GM18870 (cell line): ENCODE measurements at regions not wholly inside any gene's neighbourhood (a gene's known extent, or its start where the extent isn't known, plus 50 kb on each side); places are given as distances from the start of the nearest gene placed in this dataset.
"Not testable (repeated sequence)": the region's sequence is repeated elsewhere in the genome, so short reads cannot be mapped to it uniquely, and the experiment has no call there.

ENCODE experiments used
- ATAC-seq: cut with Tn5 transposase; IDR thresholded peaks from one replicate; pipeline ENCODE4 v1.9.1; 2021; ENCODE audit warnings: moderate library complexity; ENCODE audit not compliant: unreplicated experiment

GRCh38 chr11:80987171-80987570 is 1546.3 kb upstream of the TENM4 start:
- no peak for ATAC-seq

- no peak for ATAC-seq
Measured at GRCh38 chr11:80986421-80987074, 1545.7 kb upstream of the TENM4 start.

- ATAC-seq: no peak
Measured at GRCh38 chr11:80980227-80980626, 1539.4 kb upstream of the TENM4 start.

GRCh38 chr11:80973786-80974185 is 1533.0 kb upstream of the TENM4 start:
- ATAC-seq: no peak

- ATAC-seq: no peak
Measured at GRCh38 chr11:80970037-80970436, 1529.2 kb upstream of the TENM4 start.

DNA sequence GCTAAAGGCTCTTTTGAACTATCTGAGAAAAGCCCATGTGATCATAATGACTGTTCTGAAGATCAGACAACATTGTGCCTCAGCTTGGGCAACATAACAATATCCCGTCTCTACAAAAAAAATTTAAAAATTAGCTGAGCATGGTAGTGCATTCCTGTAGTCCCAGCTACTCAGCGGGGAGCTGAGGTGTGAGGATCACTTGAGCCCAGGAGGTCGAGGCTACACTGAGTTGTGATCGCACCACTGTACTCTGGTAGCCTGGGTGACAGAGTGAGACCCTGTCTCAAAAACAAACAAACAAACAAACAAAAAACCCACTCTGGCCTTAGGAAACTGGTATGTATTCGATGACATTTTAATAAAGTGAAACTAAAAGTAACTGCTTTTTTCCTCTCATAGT is 1526.8 kb upstream of the TENM4 start:
- ATAC-seq: no peak

GRCh38 chr11:80960381-80961029 is 1519.7 kb upstream of the TENM4 start:
- no peak for ATAC-seq

GRCh38 chr11:80959751-80960150 is 1518.9 kb upstream of the TENM4 start:
- ATAC-seq: no peak

- no peak for ATAC-seq
Measured at GRCh38 chr11:80958987-80959386, 1518.2 kb upstream of the TENM4 start.

DNA sequence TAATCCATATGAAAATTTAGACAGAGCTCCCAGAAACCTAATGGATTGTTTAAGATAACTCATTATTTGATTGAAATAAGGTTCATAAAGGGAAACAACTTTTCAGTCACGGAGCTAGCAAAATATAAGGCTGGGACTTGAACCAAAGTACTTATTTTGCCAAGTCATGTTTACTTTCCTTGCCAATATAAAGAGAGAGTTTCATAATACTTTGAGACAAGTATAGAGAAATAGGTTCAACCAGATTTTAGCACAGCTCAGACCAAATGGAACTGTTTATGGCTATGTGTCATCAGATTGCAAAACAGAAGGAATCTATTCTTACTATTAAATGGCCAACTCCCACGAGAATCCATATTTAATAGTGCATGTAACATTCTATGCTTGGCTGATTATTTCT is 1517.5 kb upstream of the TENM4 start:
- ATAC-seq: no peak

- no peak for ATAC-seq
Measured at GRCh38 chr11:80955588-80955987, 1514.8 kb upstream of the TENM4 start.

GRCh38 chr11:80948781-80949180 is 1508.0 kb upstream of the TENM4 start:
- ATAC-seq: no peak

- no peak for ATAC-seq
Measured at GRCh38 chr11:80944758-80945157, 1503.9 kb upstream of the TENM4 start.

DNA sequence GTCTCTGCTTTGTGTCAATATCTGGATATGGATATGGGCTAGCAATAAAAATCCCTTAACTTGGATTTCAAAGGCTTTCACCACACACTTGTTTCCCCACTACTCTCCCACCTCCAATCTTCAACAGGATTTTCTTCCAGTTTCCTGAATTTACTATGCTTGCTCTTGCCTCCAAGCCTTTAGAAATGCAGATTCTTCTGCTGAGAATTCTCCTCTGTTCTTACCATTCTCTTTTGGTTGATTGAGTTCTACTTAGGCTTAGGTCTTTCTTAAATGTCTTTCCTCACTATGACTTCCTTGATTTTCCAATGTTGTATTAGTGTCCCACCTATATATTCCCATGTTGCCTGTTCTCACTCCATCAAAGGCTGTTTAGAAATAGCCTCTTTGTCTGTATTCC is 1502.4 kb upstream of the TENM4 start:
- ATAC-seq: no peak

DNA sequence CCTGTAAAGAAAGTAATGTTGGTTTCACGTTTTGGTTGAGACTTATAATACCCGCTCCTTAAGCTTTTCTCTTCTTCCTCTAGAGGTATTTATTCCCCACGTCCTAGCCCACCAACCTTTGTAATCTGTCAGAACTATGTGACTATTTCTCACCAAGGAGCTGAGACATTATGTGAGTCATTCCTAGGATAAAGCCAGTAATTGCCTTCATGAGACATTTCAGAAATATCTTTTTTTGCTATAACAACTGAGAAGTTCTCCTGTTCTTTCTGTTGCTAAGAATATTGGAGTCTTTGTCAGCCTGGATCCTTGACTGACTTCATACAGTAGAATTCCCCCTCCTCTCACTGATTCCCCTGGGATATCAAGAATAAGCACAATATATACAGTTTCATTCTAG is 1497.0 kb upstream of the TENM4 start:
- ATAC-seq: no peak

- no peak for ATAC-seq
Measured at GRCh38 chr11:80930038-80930437, 1489.2 kb upstream of the TENM4 start.

GRCh38 chr11:80929031-80929805 is 1488.4 kb upstream of the TENM4 start:
- ATAC-seq: no peak

GRCh38 chr11:80925321-80925720 is 1484.5 kb upstream of the TENM4 start:
- ATAC-seq: no peak

DNA sequence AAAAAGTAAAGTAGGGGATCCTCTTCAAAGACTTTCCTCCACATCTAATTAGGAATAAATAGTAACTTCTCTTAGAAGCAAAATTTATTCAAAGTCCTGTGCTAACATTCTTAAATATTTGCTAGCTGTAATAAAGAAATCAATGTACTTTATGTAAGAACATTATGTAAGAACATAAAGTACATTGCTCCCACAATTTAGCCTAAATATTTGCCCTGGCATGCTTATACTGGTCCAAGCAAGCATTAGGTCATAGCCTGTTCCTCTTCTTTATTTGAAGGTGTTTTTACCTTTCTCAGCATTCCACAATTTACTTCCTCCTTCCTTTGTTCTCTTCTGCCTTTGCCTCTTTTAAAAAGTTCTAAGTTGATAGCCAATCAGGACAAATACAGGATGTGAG is 1480.5 kb upstream of the TENM4 start:
- ATAC-seq: not testable (repeated sequence)

DNA sequence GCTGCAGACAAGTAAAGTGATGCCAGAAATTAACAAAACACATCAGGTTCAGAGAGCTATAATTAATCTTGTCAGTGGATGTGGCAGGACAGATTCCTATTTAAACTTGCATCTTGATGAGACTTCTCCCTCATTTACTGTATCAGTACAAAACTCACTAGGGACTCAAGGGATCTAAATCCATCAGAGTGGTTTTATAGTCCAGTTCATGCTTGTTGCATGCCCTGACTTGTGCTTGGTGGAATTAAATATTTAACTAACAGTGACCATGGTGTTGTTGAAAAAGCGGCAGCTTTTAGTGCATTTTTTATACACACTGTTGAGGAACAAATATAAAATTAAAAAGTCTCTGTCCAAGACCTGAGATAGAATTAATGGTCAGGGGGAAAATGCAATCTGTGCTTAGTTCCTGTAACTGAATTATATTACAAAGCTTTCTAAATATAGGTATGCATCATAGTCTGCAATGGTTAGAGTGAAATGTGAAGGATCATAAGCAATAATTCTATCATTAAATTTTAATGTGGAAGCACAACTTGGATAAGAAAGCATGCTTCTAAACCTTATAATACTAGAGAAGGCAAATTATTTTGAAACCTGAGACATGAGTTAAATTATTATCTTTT is 1475.5 kb upstream of the TENM4 start:
- ATAC-seq: no peak

GRCh38 chr11:80914311-80914710 is 1473.5 kb upstream of the TENM4 start:
- no peak for ATAC-seq

- no peak for ATAC-seq
Measured at GRCh38 chr11:80911666-80912065, 1470.8 kb upstream of the TENM4 start.
